Trophoblast cell (in vitro differentiated cells and primary cell): ENCODE measurements at regions not wholly inside any gene's neighbourhood (a gene's known extent, or its start where the extent isn't known, plus 50 kb on each side); places are given as distances from the start of the nearest gene placed in this dataset.

Experiments
- DNase-seq, 2 donors: peaks; one replicate each; pipeline ENCODE4 v3.0.0-alpha.2; 2016
- H2AFZ ChIP-seq: 2 replicates; pipeline ENCODE4 v1.6.1; 2013; ENCODE audit warnings: low read length, moderate library complexity, mild to moderate bottlenecking; ENCODE audit not compliant: insufficient read depth, poor library complexity
- H2AK5ac ChIP-seq: 2 replicates; pipeline ENCODE4 v1.6.1; 2013; ENCODE audit warnings: mild to moderate bottlenecking, low read length
- H2BK120ac ChIP-seq: 2 replicates; pipeline ENCODE4 v1.6.1; 2013; ENCODE audit warnings: low read length, mild to moderate bottlenecking, moderate library complexity; ENCODE audit not compliant: insufficient read depth, poor library complexity
- H2BK12ac ChIP-seq: 2 replicates; pipeline ENCODE4 v1.6.1; 2013; ENCODE audit warnings: mild to moderate bottlenecking, low read length, moderate library complexity
- H2BK5ac ChIP-seq: 2 replicates; pipeline ENCODE4 v1.6.1; 2013; ENCODE audit warnings: low read length, low read depth, moderate library complexity, mild to moderate bottlenecking; ENCODE audit not compliant: poor library complexity
- H3K14ac ChIP-seq: 2 replicates; pipeline ENCODE4 v1.6.1; 2013; ENCODE audit warnings: mild to moderate bottlenecking, low read length
- H3K18ac ChIP-seq: 2 replicates; pipeline ENCODE4 v1.6.1; 2013; ENCODE audit warnings: mild to moderate bottlenecking, low read length
- H3K23ac ChIP-seq: 2 replicates; pipeline ENCODE4 v1.6.1; 2013; ENCODE audit warnings: low read length
- H3K27ac ChIP-seq: 2 replicates; pipeline ENCODE4 v1.5.1; 2013; ENCODE audit warnings: low read depth, mild to moderate bottlenecking, inconsistent platforms, low read length, moderate library complexity
- H3K27me3 ChIP-seq: 2 replicates; pipeline ENCODE4 v1.6.1; 2013; ENCODE audit warnings: inconsistent platforms, mild to moderate bottlenecking, low read length, moderate library complexity; ENCODE audit not compliant: insufficient read depth
- H3K36me3 ChIP-seq, 2 experiments: 1 replicate in 1 of 2; 2 replicates in 1 of 2; pipeline ENCODE4 v1.6.1; 2013; ENCODE audit warnings: low read length in 2 of 2, mild to moderate bottlenecking in 2 of 2, moderate library complexity in 1 of 2; ENCODE audit not compliant: insufficient read depth in 2 of 2, control insufficient read depth in 1 of 2
- H3K4ac ChIP-seq: 2 replicates; pipeline ENCODE4 v1.6.1; 2013; ENCODE audit warnings: low read depth, mild to moderate bottlenecking, low read length, moderate library complexity
- H3K4me1 ChIP-seq, 2 experiments: 1 replicate in 1 of 2; 2 replicates in 1 of 2; pipeline ENCODE4 v1.6.1; 2013; ENCODE audit warnings: low read length in 2 of 2, mild to moderate bottlenecking in 2 of 2, moderate library complexity in 1 of 2; ENCODE audit not compliant: insufficient read depth in 2 of 2, control insufficient read depth in 1 of 2
- H3K4me2 ChIP-seq: 2 replicates; pipeline ENCODE4 v1.6.1; 2013; ENCODE audit warnings: inconsistent platforms, mild to moderate bottlenecking, low read length, moderate library complexity
- H3K4me3 ChIP-seq: 2 replicates; pipeline ENCODE4 v1.5.1; 2013; ENCODE audit warnings: mild to moderate bottlenecking, low read depth, low read length, inconsistent platforms
- H3K79me1 ChIP-seq: one replicate; pipeline ENCODE4 v1.6.1; 2013; ENCODE audit warnings: low read length
- H3K79me2 ChIP-seq: 2 replicates; pipeline ENCODE4 v1.6.1; 2013; ENCODE audit warnings: low read length, mild to moderate bottlenecking; ENCODE audit not compliant: control insufficient read depth, insufficient read depth, poor library complexity
- H3K9ac ChIP-seq: 2 replicates; pipeline ENCODE4 v1.6.1; 2013; ENCODE audit warnings: mild to moderate bottlenecking, low read length
- H3K9me3 ChIP-seq: 2 replicates; pipeline ENCODE4 v1.6.1; 2013; ENCODE audit warnings: low read depth, mild to moderate bottlenecking, control low read depth, inconsistent platforms, low read length; ENCODE audit not compliant: insufficient read depth
- H4K12ac ChIP-seq: 2 replicates; pipeline ENCODE4 v1.6.1; 2013; ENCODE audit warnings: low read depth, mild to moderate bottlenecking, low read length, moderate library complexity
- H4K8ac ChIP-seq: 2 replicates; pipeline ENCODE4 v1.6.1; 2013; ENCODE audit warnings: low read depth, mild to moderate bottlenecking, low read length, moderate library complexity
- H4K91ac ChIP-seq: one replicate; pipeline ENCODE4 v1.6.1; 2013; ENCODE audit warnings: low read depth, mild to moderate bottlenecking, low read length, moderate library complexity
- WGBS: extraction: QIAGEN DNeasy Blood & Tissue Kit; methylation state at CpG from one replicate; pipeline ENCODE4 v1.1.7; 2013; ENCODE audit warnings: missing lambda C conversion rate; ENCODE audit not compliant: insufficient read length, insufficient coverage; ENCODE audit errors: extremely low coverage; 5-methylcytosine and 5-hydroxymethylcytosine counted together

DNA sequence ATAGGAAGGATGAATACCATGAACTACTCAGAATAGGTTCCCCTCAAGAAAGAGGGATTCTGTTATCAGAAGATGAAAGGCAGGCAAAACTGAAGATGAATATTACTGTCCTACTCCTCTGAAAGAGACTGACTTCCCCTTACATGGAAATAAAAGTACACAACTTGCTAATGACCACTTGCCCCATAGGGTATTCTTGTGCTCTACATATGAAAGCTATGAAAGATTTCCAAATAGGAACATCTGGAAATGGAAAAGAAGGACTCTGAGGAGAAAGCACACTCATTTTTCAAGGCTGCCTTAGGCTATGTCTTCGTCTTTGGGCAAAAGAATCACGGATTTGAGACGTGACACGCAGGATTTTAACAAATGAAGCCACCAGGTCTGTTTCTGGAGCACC is 170.1 kb upstream of the DAB1 start:
- no peaks in the 10 kb centered on the region for H3K36me3 ChIP-seq
- no peak overlapping the region for H3K18ac ChIP-seq
- no peak overlapping the region for H3K14ac ChIP-seq
- no peak overlapping the region for H3K4me2 ChIP-seq
- no peaks in the 10 kb centered on the region for H3K79me2 ChIP-seq
- H3K4me3 ChIP-seq, result no peak overlapping the region
- no peak overlapping the region for H2BK5ac ChIP-seq
- no peak overlapping the region for H2AFZ ChIP-seq
- H2AK5ac ChIP-seq, result no peak overlapping the region
- H3K9ac ChIP-seq, result no peak overlapping the region
- no peak overlapping the region for H4K8ac ChIP-seq
- no peaks in the 10 kb centered on the region for H3K9me3 ChIP-seq
- H3K27me3 ChIP-seq, result no peaks in the 10 kb centered on the region
- H3K27ac ChIP-seq, result no peak overlapping the region
- no peak for DNase-seq
- no peak overlapping the region for H4K12ac ChIP-seq
- no peak overlapping the region for H2BK12ac ChIP-seq
- no peak overlapping the region for H2BK120ac ChIP-seq
- no peaks in the 10 kb centered on the region for H3K4me1 ChIP-seq
- H4K91ac ChIP-seq, result no peak overlapping the region
- H3K79me1 ChIP-seq, result no peaks in the 10 kb centered on the region
- WGBS, result no CpG with 5 or more reads among the region's 4 CpGs
- no peak overlapping the region for H3K4ac ChIP-seq
- no peak overlapping the region for H3K23ac ChIP-seq

DNA sequence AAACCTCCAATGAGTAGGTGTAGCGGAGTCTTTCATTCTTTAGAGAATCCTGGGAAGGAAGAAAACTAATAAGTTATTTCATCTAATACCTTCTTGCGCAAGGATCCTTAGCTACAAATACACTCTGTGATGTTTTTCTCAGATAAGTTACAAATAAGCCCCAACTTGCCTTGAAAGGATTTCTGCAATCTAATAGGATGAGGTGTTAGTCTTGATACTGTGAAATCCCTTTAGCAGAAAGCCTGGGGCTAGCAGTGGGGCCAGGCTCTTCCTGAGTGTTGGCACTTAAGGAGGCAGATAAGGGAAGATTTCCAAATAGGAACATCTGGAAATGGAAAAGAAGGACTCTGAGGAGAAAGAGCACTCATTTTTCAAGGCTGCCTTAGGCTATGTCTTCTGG is 168.0 kb upstream of the DAB1 start:
- Histone ChIP-seq H3K14ac (no peak overlapping the region), H2BK5ac (no peak overlapping the region), H3K9me3 (no peaks in the 10 kb centered on the region), H3K4me1 (no peaks in the 10 kb centered on the region), H4K8ac (no peak overlapping the region), H3K79me2 (no peaks in the 10 kb centered on the region), H3K36me3 (no peaks in the 10 kb centered on the region), H2AFZ (no peak overlapping the region), H3K18ac (no peak overlapping the region), H2BK120ac (no peak overlapping the region), H3K4ac (no peak overlapping the region), H3K79me1 (no peaks in the 10 kb centered on the region), H3K27me3 (no peaks in the 10 kb centered on the region), H3K23ac (no peak overlapping the region), H3K4me2 (no peak overlapping the region), H2AK5ac (no peak overlapping the region), H3K9ac (no peak overlapping the region), H4K91ac (no peak overlapping the region), H2BK12ac (no peak overlapping the region), H3K27ac (no peak overlapping the region), H4K12ac (no peak overlapping the region), H3K4me3 (no peak overlapping the region)
- WGBS, result no CpG with 5 or more reads among the region's 2 CpGs
- peak; percentile 65 to 73 for DNase-seq

DNA sequence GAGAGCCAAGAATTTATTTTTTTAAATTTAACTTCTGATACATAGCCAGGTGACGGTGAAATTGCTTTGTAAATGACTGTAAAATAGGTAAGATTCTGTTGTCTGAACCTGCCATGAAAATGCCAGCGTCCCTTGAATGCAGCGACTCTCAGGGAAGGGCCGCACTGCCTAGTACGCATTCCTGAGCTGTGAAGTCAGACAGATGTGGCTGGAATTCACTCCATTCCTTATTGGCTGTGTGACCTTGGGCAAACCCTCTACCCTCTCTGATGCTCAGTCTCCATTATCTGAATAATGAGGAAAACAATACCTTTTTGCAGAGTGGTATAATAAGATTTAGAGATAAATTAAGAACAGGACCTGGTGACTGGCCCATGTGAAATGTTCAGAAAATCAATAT is 167.1 kb upstream of the DAB1 start:
- Histone ChIP-seq H4K12ac (no peak overlapping the region), H3K4me2 (no peak overlapping the region), H3K79me1 (no peaks in the 10 kb centered on the region), H3K14ac (no peak overlapping the region), H3K9me3 (no peaks in the 10 kb centered on the region), H3K9ac (no peak overlapping the region), H3K27ac (no peak overlapping the region), H3K4ac (no peak overlapping the region), H2AK5ac (no peak overlapping the region), H3K18ac (no peak overlapping the region), H3K23ac (no peak overlapping the region), H2BK120ac (no peak overlapping the region), H4K8ac (no peak overlapping the region), H3K4me3 (no peak overlapping the region), H3K4me1 (no peaks in the 10 kb centered on the region), H2AFZ (no peak overlapping the region), H4K91ac (no peak overlapping the region), H3K27me3 (no peaks in the 10 kb centered on the region), H2BK12ac (no peak overlapping the region), H3K36me3 (no peaks in the 10 kb centered on the region), H3K79me2 (no peaks in the 10 kb centered on the region), H2BK5ac (no peak overlapping the region)
- no CpG with 5 or more reads among the region's 5 CpGs for WGBS
- peak; percentile 45 to 66 for DNase-seq

DNA sequence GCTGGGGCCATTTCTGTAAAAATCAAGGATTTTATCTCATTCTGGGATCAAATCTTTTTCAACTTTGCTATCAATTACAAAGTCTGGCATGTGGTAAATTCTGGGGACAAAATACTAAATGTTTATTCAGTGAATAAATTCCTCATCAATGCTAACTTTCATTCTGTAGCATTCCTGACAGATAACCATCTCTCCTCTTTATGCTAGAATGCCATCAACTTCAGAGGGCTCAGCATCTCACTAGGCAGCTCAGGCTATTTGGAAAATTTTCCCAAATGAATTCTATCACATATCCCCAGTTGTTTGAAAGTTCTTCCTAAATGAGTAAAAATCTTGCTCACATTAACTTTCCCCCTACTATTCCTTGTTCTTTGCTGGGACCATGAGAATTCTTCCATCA is 163.0 kb upstream of the DAB1 start:
- Histone ChIP-seq H3K79me2 (no peaks in the 10 kb centered on the region), H3K79me1 (no peaks in the 10 kb centered on the region), H3K27ac (no peak overlapping the region), H3K23ac (no peak overlapping the region), H4K8ac (no peak overlapping the region), H4K91ac (no peak overlapping the region), H3K36me3 (no peaks in the 10 kb centered on the region), H2BK5ac (no peak overlapping the region), H3K27me3 (no peaks in the 10 kb centered on the region), H3K9ac (no peak overlapping the region), H3K18ac (no peak overlapping the region), H3K4me3 (no peak overlapping the region), H2AK5ac (no peak overlapping the region), H3K14ac (no peak overlapping the region), H3K9me3 (no peaks in the 10 kb centered on the region), H4K12ac (no peak overlapping the region), H3K4me1 (no peaks in the 10 kb centered on the region), H2BK120ac (no peak overlapping the region), H2AFZ (no peak overlapping the region), H3K4ac (no peak overlapping the region), H3K4me2 (no peak overlapping the region), H2BK12ac (no peak overlapping the region)
- DNase-seq, result no peak

DNA sequence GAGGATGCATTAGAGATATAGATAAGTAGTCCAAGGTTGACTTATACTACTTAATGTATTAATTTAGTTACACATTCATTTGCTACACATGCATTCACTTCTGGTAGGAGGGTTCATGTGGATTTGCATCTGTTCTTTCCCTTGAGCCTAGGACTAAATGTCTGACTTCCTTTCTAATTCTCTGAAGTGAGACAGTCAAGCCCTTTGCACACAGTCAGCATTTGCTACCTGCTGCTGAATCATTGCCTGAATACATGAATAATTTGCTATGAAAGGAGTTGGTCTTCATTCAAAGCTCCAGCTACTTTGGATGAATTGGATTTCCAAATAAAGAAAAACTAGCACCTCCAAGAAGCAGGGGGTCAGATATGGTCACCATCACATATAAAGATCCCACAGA is 154.8 kb upstream of the DAB1 start:
- no peak overlapping the region for H2AFZ ChIP-seq
- no peak overlapping the region for H2BK120ac ChIP-seq
- H3K9ac ChIP-seq, result no peak overlapping the region
- no peak overlapping the region for H3K4me3 ChIP-seq
- H3K9me3 ChIP-seq, result no peaks in the 10 kb centered on the region
- no peak overlapping the region for H2AK5ac ChIP-seq
- no peaks in the 10 kb centered on the region for H3K79me1 ChIP-seq
- H2BK5ac ChIP-seq, result no peak overlapping the region
- no peak overlapping the region for H3K23ac ChIP-seq
- no peak overlapping the region for H3K4ac ChIP-seq
- H3K36me3 ChIP-seq, result no peaks in the 10 kb centered on the region
- no peak overlapping the region for H3K4me2 ChIP-seq
- H3K27ac ChIP-seq, result no peak overlapping the region
- no peaks in the 10 kb centered on the region for H3K27me3 ChIP-seq
- H3K14ac ChIP-seq, result no peak overlapping the region
- H4K8ac ChIP-seq, result no peak overlapping the region
- H3K4me1 ChIP-seq, result no peaks in the 10 kb centered on the region
- H4K91ac ChIP-seq, result no peak overlapping the region
- DNase-seq, result no peak
- H4K12ac ChIP-seq, result no peak overlapping the region
- H2BK12ac ChIP-seq, result no peak overlapping the region
- H3K18ac ChIP-seq, result no peak overlapping the region
- H3K79me2 ChIP-seq, result no peaks in the 10 kb centered on the region
